ENCODE measurements at regions not wholly inside any gene's neighbourhood (a gene's known extent, or its start where the extent isn't known, plus 50 kb on each side); places are given as distances from the start of the nearest gene placed in this dataset.

GRCh38 chr4:145414841-145415240 is 66.8 kb upstream of the SMAD1 start:
- TF ChIP-seq CTCF (IDR thresholded peaks at IDR 0.05) (no peak), POLR2A (IDR thresholded peaks at IDR 0.05) (no peak)
